HCT116 (cell line): ENCODE measurements at regions not wholly inside any gene's neighbourhood (a gene's known extent, or its start where the extent isn't known, plus 50 kb on each side); places are given as distances from the start of the nearest gene placed in this dataset.

ENCODE experiments used
- CEBPB ChIP-seq: IDR thresholded peaks from 2 replicates; pipeline ENCODE4 v1.6.1; 2012; ENCODE audit warnings: low read depth
- EZH2 ChIP-seq: fragments of 200-600 bp; sonication (generic); IDR thresholded peaks from 2 replicates; pipeline ENCODE4 v1.6.1; 2017; ENCODE audit warnings: antibody characterized with exemption, mixed run types
- EZH2phosphoT487 ChIP-seq: fragments of 200-600 bp; IDR thresholded peaks from 2 replicates; pipeline ENCODE4 v1.6.1; 2018; ENCODE audit warnings: antibody characterized with exemption, borderline replicate concordance
- JUND ChIP-seq: IDR thresholded peaks from 2 replicates; pipeline ENCODE4 v1.6.1; 2012
- POLR2A ChIP-seq: IDR thresholded peaks from 2 replicates; pipeline ENCODE4 v1.7.0; 2011; ENCODE audit warnings: borderline replicate concordance; ENCODE audit not compliant: insufficient read depth, insufficient read length; ENCODE audit errors: extremely low read depth
- POLR2AphosphoS5 ChIP-seq: IDR thresholded peaks from 2 replicates; pipeline ENCODE4 v1.6.1; 2011; ENCODE audit warnings: mild to moderate bottlenecking, low read depth, low read length, moderate library complexity
- RAD21 ChIP-seq: IDR thresholded peaks from 2 replicates; pipeline ENCODE4 v1.6.1; 2012; ENCODE audit warnings: low read depth, mild to moderate bottlenecking
- SIN3A ChIP-seq: IDR thresholded peaks from 2 replicates; pipeline ENCODE4 v1.6.1; 2012; ENCODE audit warnings: low read depth
- ZNF274 ChIP-seq: fragments of 200-500 bp; sonication (Bioruptor generic); IDR thresholded peaks from 2 replicates; pipeline ENCODE4 v1.6.1; 2014; ENCODE audit warnings: mild to moderate bottlenecking, low read depth, low read length, inconsistent platforms
- TF ChIP-seq, protein P1 (sequence below), 3 experiments: fragments of 200-600 bp in 1 of 3; sonication (generic) in 1 of 3; IDR thresholded peaks in 2 of 3; conservative IDR thresholded peaks in 1 of 3; 2 replicates each; pipeline ENCODE4 v1.5.1; 2012 to 2017; ENCODE audit warnings: low read depth in 2 of 3, low read length in 2 of 3, antibody characterized with exemption in 1 of 3, borderline replicate concordance in 1 of 3, control low read depth in 1 of 3, mild to moderate bottlenecking in 1 of 3, mixed read lengths in 1 of 3, mixed run types in 1 of 3, moderate library complexity in 1 of 3; ENCODE audit not compliant: insufficient read depth in 1 of 3
- TF ChIP-seq, protein P2 (sequence below): IDR thresholded peaks from 2 replicates; pipeline ENCODE4 v1.6.1; 2011; ENCODE audit warnings: mild to moderate bottlenecking, low read length, moderate library complexity; ENCODE audit not compliant: insufficient replicate concordance; ENCODE audit errors: extremely low read depth
- TF ChIP-seq, protein P3 (sequence below): IDR thresholded peaks from 2 replicates; pipeline ENCODE4 v1.6.1; 2012

- TF ChIP-seq EZH2 (no peak), POLR2A (no peak), EZH2phosphoT487 (no peak), POLR2AphosphoS5 (no peak), SIN3A (no peak), ZNF274 (no peak), JUND (no peak), RAD21 (no peak), CEBPB (no peak)
- TF ChIP-seq, protein P1, sequence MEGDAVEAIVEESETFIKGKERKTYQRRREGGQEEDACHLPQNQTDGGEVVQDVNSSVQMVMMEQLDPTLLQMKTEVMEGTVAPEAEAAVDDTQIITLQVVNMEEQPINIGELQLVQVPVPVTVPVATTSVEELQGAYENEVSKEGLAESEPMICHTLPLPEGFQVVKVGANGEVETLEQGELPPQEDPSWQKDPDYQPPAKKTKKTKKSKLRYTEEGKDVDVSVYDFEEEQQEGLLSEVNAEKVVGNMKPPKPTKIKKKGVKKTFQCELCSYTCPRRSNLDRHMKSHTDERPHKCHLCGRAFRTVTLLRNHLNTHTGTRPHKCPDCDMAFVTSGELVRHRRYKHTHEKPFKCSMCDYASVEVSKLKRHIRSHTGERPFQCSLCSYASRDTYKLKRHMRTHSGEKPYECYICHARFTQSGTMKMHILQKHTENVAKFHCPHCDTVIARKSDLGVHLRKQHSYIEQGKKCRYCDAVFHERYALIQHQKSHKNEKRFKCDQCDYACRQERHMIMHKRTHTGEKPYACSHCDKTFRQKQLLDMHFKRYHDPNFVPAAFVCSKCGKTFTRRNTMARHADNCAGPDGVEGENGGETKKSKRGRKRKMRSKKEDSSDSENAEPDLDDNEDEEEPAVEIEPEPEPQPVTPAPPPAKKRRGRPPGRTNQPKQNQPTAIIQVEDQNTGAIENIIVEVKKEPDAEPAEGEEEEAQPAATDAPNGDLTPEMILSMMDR (IDR thresholded peaks at IDR 0.05 in 2 of 3, conservative IDR thresholded peaks at IDR 0.05 in 1 of 3; ENCODE audit: borderline replicate concordance in 1 of 3, insufficient read depth in 1 of 3, low read depth in 2 of 3, low read length in 2 of 3): no peak
- TF ChIP-seq, protein P2, sequence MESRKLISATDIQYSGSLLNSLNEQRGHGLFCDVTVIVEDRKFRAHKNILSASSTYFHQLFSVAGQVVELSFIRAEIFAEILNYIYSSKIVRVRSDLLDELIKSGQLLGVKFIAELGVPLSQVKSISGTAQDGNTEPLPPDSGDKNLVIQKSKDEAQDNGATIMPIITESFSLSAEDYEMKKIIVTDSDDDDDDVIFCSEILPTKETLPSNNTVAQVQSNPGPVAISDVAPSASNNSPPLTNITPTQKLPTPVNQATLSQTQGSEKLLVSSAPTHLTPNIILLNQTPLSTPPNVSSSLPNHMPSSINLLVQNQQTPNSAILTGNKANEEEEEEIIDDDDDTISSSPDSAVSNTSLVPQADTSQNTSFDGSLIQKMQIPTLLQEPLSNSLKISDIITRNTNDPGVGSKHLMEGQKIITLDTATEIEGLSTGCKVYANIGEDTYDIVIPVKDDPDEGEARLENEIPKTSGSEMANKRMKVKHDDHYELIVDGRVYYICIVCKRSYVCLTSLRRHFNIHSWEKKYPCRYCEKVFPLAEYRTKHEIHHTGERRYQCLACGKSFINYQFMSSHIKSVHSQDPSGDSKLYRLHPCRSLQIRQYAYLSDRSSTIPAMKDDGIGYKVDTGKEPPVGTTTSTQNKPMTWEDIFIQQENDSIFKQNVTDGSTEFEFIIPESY: no peak
- TF ChIP-seq, protein P3, sequence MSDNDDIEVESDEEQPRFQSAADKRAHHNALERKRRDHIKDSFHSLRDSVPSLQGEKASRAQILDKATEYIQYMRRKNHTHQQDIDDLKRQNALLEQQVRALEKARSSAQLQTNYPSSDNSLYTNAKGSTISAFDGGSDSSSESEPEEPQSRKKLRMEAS: no peak
These were observed 289.5 kb upstream of the SGK1 start for GRCh38 chr6:134607411-134607810.
